ENCODE measurements at regions not wholly inside any gene's neighbourhood (a gene's known extent, or its start where the extent isn't known, plus 50 kb on each side); places are given as distances from the start of the nearest gene placed in this dataset.

GRCh38 chr16:5709889-5710288, 612.3 kb upstream of the EEF2KMT start:
- Histone ChIP-seq H3K27me3 (ENCODE audit: control insufficient read depth in 3 of 3, insufficient read depth in 3 of 3, low read length in 2 of 3) (no peaks in the 10 kb centered on the region), H3K4me1 (ENCODE audit: control insufficient read depth in 5 of 5, insufficient read depth in 5 of 5, low read length in 5 of 5) (no peaks in the 10 kb centered on the region), H3K9me3 (ENCODE audit: control insufficient read depth in 4 of 4, insufficient read depth in 3 of 4, low read length in 3 of 4) (peaks cover 0 to 2% (median 0%) of the 10 kb centered on the region in 4 donors), H3K4me3 (no peak overlapping the region), H3K36me3 (ENCODE audit: control insufficient read depth in 4 of 4, insufficient read depth in 4 of 4, low read length in 4 of 4) (no peaks in the 10 kb centered on the region), H3K27ac (ENCODE audit: low read depth in 1 of 2, low read length in 1 of 2) (no peak overlapping the region), H3K9ac (ENCODE audit: insufficient read depth in 1 of 2, low read length in 2 of 2) (no peak overlapping the region)
- peak; percentile 19 to 51 (median 32) for DNase-seq
- ATAC-seq (ENCODE audit: insufficient read depth, low FRiP score) = no peak
- TF ChIP-seq CTCF (IDR thresholded peaks at IDR 0.05; ENCODE audit: control extremely low read depth, extremely low read depth) = no peak
- 55 to 56% methylated on average over 6 of the region's 6 CpGs for WGBS, 2 donors

DNA sequence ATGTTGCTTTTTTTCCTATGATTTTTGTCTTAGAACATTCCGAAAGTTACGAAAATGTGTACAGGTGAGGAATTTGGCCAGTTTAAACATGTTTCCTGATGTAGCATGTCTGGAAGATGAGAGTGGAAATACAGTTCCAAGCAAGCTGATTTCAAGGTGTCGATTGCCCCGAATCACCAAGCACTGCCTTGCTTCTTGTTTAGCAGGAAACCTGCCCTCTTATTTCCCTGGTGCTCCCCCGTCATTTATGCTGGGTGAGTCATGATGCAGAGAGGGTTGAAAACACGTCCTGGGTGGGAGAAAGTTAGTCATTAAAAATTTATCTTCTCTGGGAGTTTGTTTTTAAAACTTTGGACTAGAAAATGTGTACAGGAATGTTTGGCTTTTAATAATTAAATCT, 608.6 kb upstream of the EEF2KMT start:
- Histone ChIP-seq H3K9ac (ENCODE audit: insufficient read depth in 1 of 2, low read length in 2 of 2) (no peak overlapping the region), H3K4me1 (ENCODE audit: control insufficient read depth in 5 of 5, insufficient read depth in 5 of 5, low read length in 5 of 5) (no peaks in the 10 kb centered on the region), H3K27ac (ENCODE audit: low read depth in 1 of 2, low read length in 1 of 2) (no peak overlapping the region), H3K27me3 (ENCODE audit: control insufficient read depth in 3 of 3, insufficient read depth in 3 of 3, low read length in 2 of 3) (no peaks in the 10 kb centered on the region), H3K4me3 (no peak overlapping the region), H3K9me3 (ENCODE audit: control insufficient read depth in 4 of 4, insufficient read depth in 3 of 4, low read length in 3 of 4) (peaks cover 0 to 2% (median 0%) of the 10 kb centered on the region in 4 donors), H3K36me3 (ENCODE audit: control insufficient read depth in 4 of 4, insufficient read depth in 4 of 4, low read length in 4 of 4) (no peaks in the 10 kb centered on the region)
- DNase-seq (no peak), ATAC-seq (ENCODE audit: insufficient read depth, low FRiP score) (peak; percentile 27)
- no peak for TF ChIP-seq CTCF (IDR thresholded peaks at IDR 0.05; ENCODE audit: control extremely low read depth, extremely low read depth)
- WGBS, 2 donors = 69 to 70% methylated on average over 6 of the region's 6 CpGs

DNA sequence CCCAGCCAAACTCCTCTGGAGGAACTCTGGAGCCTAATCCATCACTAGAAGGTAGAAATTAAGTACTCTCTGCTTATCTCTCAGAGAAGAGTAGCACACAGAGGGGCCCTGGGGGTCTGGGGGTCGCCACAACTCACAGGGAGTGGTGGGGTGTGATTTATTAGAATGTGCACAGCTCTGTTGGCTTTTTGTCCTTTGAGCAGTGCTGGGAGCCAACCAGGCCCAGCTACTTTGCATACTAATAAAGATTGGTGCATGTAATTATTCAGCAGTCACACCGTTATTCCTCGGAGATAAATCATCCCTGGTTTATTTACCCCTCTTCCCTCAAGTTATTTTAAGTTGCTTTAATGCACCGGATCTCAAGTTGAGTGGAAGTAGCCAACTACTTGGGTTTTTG, 606.7 kb upstream of the EEF2KMT start:
- no peaks in the 10 kb centered on the region for H3K36me3 ChIP-seq (ENCODE audit: control insufficient read depth in 4 of 4, insufficient read depth in 4 of 4, low read length in 4 of 4)
- H3K9me3 ChIP-seq (ENCODE audit: control insufficient read depth in 4 of 4, insufficient read depth in 3 of 4, low read length in 3 of 4) = peaks cover 0 to 5% (median under 1%) of the 10 kb centered on the region in 4 donors
- 61 to 75% methylated on average over 4 of the region's 4 CpGs for WGBS, 2 donors
- DNase-seq = no peak
- H3K27ac ChIP-seq (ENCODE audit: low read depth in 1 of 2, low read length in 1 of 2) = no peak overlapping the region
- TF ChIP-seq CTCF (IDR thresholded peaks at IDR 0.05; ENCODE audit: control extremely low read depth, extremely low read depth) = no peak
- no peak overlapping the region for H3K4me3 ChIP-seq
- ATAC-seq (ENCODE audit: insufficient read depth, low FRiP score) = no peak
- H3K9ac ChIP-seq (ENCODE audit: insufficient read depth in 1 of 2, low read length in 2 of 2) = no peak overlapping the region
- H3K4me1 ChIP-seq (ENCODE audit: control insufficient read depth in 5 of 5, insufficient read depth in 5 of 5, low read length in 5 of 5) = no peaks in the 10 kb centered on the region
- H3K27me3 ChIP-seq (ENCODE audit: control insufficient read depth in 3 of 3, insufficient read depth in 3 of 3, low read length in 2 of 3) = no peaks in the 10 kb centered on the region

DNA sequence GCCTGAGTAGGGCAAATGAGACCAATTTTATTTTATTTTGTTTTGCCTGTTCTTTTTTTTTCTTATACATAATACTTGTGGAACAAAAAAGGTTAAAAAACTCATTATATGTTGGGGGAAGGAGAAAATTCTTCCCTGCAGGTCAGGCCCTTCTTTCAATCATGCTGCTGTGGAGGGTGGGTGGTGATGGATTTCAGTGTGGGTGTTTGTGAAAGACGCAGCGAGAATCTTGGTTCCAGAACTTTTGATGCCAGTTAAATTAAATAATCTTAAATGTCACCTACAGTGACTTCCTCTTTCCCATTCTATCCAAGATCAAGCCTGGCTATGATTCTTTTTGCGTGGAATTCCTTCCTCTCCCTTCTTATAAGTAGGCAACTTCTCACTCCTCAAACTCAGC, 595.8 kb upstream of the EEF2KMT start:
- Histone ChIP-seq H3K4me1 (ENCODE audit: control insufficient read depth in 5 of 5, insufficient read depth in 5 of 5, low read length in 5 of 5) (no peaks in the 10 kb centered on the region), H3K9ac (ENCODE audit: insufficient read depth in 1 of 2, low read length in 2 of 2) (no peak overlapping the region), H3K9me3 (ENCODE audit: control insufficient read depth in 4 of 4, insufficient read depth in 3 of 4, low read length in 3 of 4) (peaks cover 0 to 5% (median 0%) of the 10 kb centered on the region in 4 donors), H3K27ac (ENCODE audit: low read depth in 1 of 2, low read length in 1 of 2) (no peak overlapping the region), H3K4me3 (no peak overlapping the region), H3K27me3 (ENCODE audit: control insufficient read depth in 3 of 3, insufficient read depth in 3 of 3, low read length in 2 of 3) (peaks cover 0 to 2% (median 0%) of the 10 kb centered on the region in 3 donors), H3K36me3 (ENCODE audit: control insufficient read depth in 4 of 4, insufficient read depth in 4 of 4, low read length in 4 of 4) (no peaks in the 10 kb centered on the region)
- 81 to 91% methylated on average over 3 of the region's 3 CpGs for WGBS, 2 donors
- ATAC-seq (ENCODE audit: insufficient read depth, low FRiP score) = no peak
- TF ChIP-seq CTCF (IDR thresholded peaks at IDR 0.05; ENCODE audit: control extremely low read depth, extremely low read depth) = no peak
- no peak for DNase-seq

Data from lung (tissue), 11 donors.